Neural progenitor cell (in vitro differentiated cells): ENCODE measurements at regions not wholly inside any gene's neighbourhood (a gene's known extent, or its start where the extent isn't known, plus 50 kb on each side); places are given as distances from the start of the nearest gene placed in this dataset.

Source experiments
- CTCF ChIP-seq: fragments of 200-600 bp; sonication (generic); IDR thresholded peaks from 2 replicates; pipeline ENCODE4 v1.5.1; 2017; ENCODE audit warnings: antibody characterized with exemption, mild to moderate bottlenecking
- EZH2 ChIP-seq: fragments of 200-600 bp; sonication (generic); IDR thresholded peaks from 2 replicates; pipeline ENCODE4 v1.6.1; 2017; ENCODE audit warnings: antibody characterized with exemption, mild to moderate bottlenecking, moderate library complexity

- TF ChIP-seq CTCF (no peak), EZH2 (no peak)
Measured at GRCh38 chr3:80668100-80668499, 900.3 kb upstream of the ROBO1 start.
